ENCODE measurements at regions not wholly inside any gene's neighbourhood (a gene's known extent, or its start where the extent isn't known, plus 50 kb on each side); places are given as distances from the start of the nearest gene placed in this dataset.

DNA sequence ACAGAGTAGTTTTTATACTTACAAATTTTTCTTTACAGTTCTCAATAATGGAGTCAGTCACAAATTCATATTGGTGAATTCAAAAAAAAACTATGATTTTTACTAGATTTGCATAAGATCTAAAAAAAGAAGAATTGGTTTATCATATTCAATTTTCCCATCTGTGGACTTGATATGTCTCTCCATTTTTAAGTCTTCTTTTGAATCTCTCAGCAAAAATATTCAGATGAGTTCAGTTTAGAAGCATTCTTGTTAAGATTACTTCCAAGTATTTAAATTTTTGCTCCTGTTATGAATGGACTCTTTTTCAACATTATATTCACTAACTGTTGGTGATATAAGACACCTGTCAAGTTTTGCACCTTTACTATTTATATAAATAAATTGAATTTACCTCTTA is 360.6 kb upstream of the FLRT2 start:
- TF ChIP-seq, protein P1, sequence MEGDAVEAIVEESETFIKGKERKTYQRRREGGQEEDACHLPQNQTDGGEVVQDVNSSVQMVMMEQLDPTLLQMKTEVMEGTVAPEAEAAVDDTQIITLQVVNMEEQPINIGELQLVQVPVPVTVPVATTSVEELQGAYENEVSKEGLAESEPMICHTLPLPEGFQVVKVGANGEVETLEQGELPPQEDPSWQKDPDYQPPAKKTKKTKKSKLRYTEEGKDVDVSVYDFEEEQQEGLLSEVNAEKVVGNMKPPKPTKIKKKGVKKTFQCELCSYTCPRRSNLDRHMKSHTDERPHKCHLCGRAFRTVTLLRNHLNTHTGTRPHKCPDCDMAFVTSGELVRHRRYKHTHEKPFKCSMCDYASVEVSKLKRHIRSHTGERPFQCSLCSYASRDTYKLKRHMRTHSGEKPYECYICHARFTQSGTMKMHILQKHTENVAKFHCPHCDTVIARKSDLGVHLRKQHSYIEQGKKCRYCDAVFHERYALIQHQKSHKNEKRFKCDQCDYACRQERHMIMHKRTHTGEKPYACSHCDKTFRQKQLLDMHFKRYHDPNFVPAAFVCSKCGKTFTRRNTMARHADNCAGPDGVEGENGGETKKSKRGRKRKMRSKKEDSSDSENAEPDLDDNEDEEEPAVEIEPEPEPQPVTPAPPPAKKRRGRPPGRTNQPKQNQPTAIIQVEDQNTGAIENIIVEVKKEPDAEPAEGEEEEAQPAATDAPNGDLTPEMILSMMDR (IDR thresholded peaks at IDR 0.05; ENCODE audit: borderline replicate concordance, extremely low read depth, low read length, poor library complexity, severe bottlenecking), result no peak
- no peak for TF ChIP-seq EZH2 (IDR thresholded peaks at IDR 0.05; ENCODE audit: borderline replicate concordance, low read depth, low read length, severe bottlenecking)

All from DND-41 (cell line).